ENCODE measurements at regions not wholly inside any gene's neighbourhood (a gene's known extent, or its start where the extent isn't known, plus 50 kb on each side); places are given as distances from the start of the nearest gene placed in this dataset.

GRCh38 chr4:41390661-41391060 is 133.9 kb downstream of the UCHL1 start:
- no peaks in the 10 kb centered on the region for H4K20me1 ChIP-seq (ENCODE audit: insufficient read depth, low read length)
- 0 out of 2 replicates have a peak, but pooled peaks cover 2% of the 10 kb centered on the region for H3K27me3 ChIP-seq (ENCODE audit: low read depth, low read length)
- H3K4me3 ChIP-seq (ENCODE audit: low read length): no peak overlapping the region
- H3K9me3 ChIP-seq (ENCODE audit: insufficient read depth, low read length): no peaks in the 10 kb centered on the region
- H3K36me3 ChIP-seq (replicated peaks; ENCODE audit: low read depth, low read length): no peaks in the 10 kb centered on the region
- H3K27ac ChIP-seq (ENCODE audit: low read length): no peak overlapping the region
- no peak overlapping the region for H3K9ac ChIP-seq (ENCODE audit: low read length)
- no peak overlapping the region for H3K4me2 ChIP-seq (ENCODE audit: low read length)
- TF ChIP-seq EZH2phosphoT487 (IDR thresholded peaks at IDR 0.05; ENCODE audit: low read depth): no peak
- TF ChIP-seq, protein P1, sequence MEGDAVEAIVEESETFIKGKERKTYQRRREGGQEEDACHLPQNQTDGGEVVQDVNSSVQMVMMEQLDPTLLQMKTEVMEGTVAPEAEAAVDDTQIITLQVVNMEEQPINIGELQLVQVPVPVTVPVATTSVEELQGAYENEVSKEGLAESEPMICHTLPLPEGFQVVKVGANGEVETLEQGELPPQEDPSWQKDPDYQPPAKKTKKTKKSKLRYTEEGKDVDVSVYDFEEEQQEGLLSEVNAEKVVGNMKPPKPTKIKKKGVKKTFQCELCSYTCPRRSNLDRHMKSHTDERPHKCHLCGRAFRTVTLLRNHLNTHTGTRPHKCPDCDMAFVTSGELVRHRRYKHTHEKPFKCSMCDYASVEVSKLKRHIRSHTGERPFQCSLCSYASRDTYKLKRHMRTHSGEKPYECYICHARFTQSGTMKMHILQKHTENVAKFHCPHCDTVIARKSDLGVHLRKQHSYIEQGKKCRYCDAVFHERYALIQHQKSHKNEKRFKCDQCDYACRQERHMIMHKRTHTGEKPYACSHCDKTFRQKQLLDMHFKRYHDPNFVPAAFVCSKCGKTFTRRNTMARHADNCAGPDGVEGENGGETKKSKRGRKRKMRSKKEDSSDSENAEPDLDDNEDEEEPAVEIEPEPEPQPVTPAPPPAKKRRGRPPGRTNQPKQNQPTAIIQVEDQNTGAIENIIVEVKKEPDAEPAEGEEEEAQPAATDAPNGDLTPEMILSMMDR (IDR thresholded peaks at IDR 0.05; ENCODE audit: low read depth, low read length): no peak
- no peaks in the 10 kb centered on the region for H3K79me2 ChIP-seq (ENCODE audit: low read length)
- H3K4me1 ChIP-seq (ENCODE audit: low read length): no peaks in the 10 kb centered on the region
- H2AFZ ChIP-seq (ENCODE audit: low read depth, low read length): no peak overlapping the region

- no peaks in the 10 kb centered on the region for H3K79me2 ChIP-seq (ENCODE audit: low read length)
Observed at GRCh38 chr4:41391271-41391670, 134.5 kb downstream of the UCHL1 start.

GRCh38 chr4:41394481-41394894 is 137.8 kb downstream of the UCHL1 start:
- H4K20me1 ChIP-seq (ENCODE audit: insufficient read depth, low read length): no peaks in the 10 kb centered on the region
- H3K4me3 ChIP-seq (ENCODE audit: low read length): no peak overlapping the region
- no peak overlapping the region for H3K27ac ChIP-seq (ENCODE audit: low read length)
- no peaks in the 10 kb centered on the region for H3K79me2 ChIP-seq (ENCODE audit: low read length)
- TF ChIP-seq, protein P1 (IDR thresholded peaks at IDR 0.05; ENCODE audit: low read depth, low read length): no peak
- TF ChIP-seq EZH2phosphoT487 (IDR thresholded peaks at IDR 0.05; ENCODE audit: low read depth): no peak
- no peaks in the 10 kb centered on the region for H3K4me1 ChIP-seq (ENCODE audit: low read length)
- 0 out of 2 replicates have a peak, but pooled peaks cover 3% of the 10 kb centered on the region for H3K27me3 ChIP-seq (ENCODE audit: low read depth, low read length)
- no peak overlapping the region for H3K4me2 ChIP-seq (ENCODE audit: low read length)
- H3K9ac ChIP-seq (ENCODE audit: low read length): no peak overlapping the region
- no peaks in the 10 kb centered on the region for H3K36me3 ChIP-seq (replicated peaks; ENCODE audit: low read depth, low read length)
- no peaks in the 10 kb centered on the region for H3K9me3 ChIP-seq (ENCODE audit: insufficient read depth, low read length)
- H2AFZ ChIP-seq (ENCODE audit: low read depth, low read length): no peak overlapping the region

More at GRCh38 chr4:41391271-41391670, 134.5 kb downstream of the UCHL1 start:
- H3K9ac ChIP-seq (ENCODE audit: low read length): no peak overlapping the region
- TF ChIP-seq, protein P1 (IDR thresholded peaks at IDR 0.05; ENCODE audit: low read depth, low read length): no peak
- no peak for TF ChIP-seq EZH2phosphoT487 (IDR thresholded peaks at IDR 0.05; ENCODE audit: low read depth)
- no peak overlapping the region for H3K4me3 ChIP-seq (ENCODE audit: low read length)
- no peaks in the 10 kb centered on the region for H3K36me3 ChIP-seq (replicated peaks; ENCODE audit: low read depth, low read length)
- no peak overlapping the region for H3K4me2 ChIP-seq (ENCODE audit: low read length)
- H2AFZ ChIP-seq (ENCODE audit: low read depth, low read length): no peak overlapping the region
- no peaks in the 10 kb centered on the region for H4K20me1 ChIP-seq (ENCODE audit: insufficient read depth, low read length)
- 0 out of 2 replicates have a peak, but pooled peaks cover 2% of the 10 kb centered on the region for H3K27me3 ChIP-seq (ENCODE audit: low read depth, low read length)
- no peaks in the 10 kb centered on the region for H3K9me3 ChIP-seq (ENCODE audit: insufficient read depth, low read length)
- H3K4me1 ChIP-seq (ENCODE audit: low read length): no peaks in the 10 kb centered on the region
- no peak overlapping the region for H3K27ac ChIP-seq (ENCODE audit: low read length)

- Histone ChIP-seq H3K27me3 (ENCODE audit: low read depth, low read length) (0 out of 2 replicates have a peak, but pooled peaks cover 3% of the 10 kb centered on the region), H3K4me1 (ENCODE audit: low read length) (no peaks in the 10 kb centered on the region), H3K4me2 (ENCODE audit: low read length) (no peak overlapping the region), H2AFZ (ENCODE audit: low read depth, low read length) (no peak overlapping the region), H3K4me3 (ENCODE audit: low read length) (no peak overlapping the region), H4K20me1 (ENCODE audit: insufficient read depth, low read length) (no peaks in the 10 kb centered on the region), H3K79me2 (ENCODE audit: low read length) (no peaks in the 10 kb centered on the region), H3K9ac (ENCODE audit: low read length) (no peak overlapping the region), H3K9me3 (ENCODE audit: insufficient read depth, low read length) (no peaks in the 10 kb centered on the region), H3K27ac (ENCODE audit: low read length) (no peak overlapping the region), H3K36me3 (replicated peaks; ENCODE audit: low read depth, low read length) (no peaks in the 10 kb centered on the region)
- TF ChIP-seq, protein P1 (IDR thresholded peaks at IDR 0.05; ENCODE audit: low read depth, low read length): no peak
- TF ChIP-seq EZH2phosphoT487 (IDR thresholded peaks at IDR 0.05; ENCODE audit: low read depth): no peak
Observed at GRCh38 chr4:41396214-41396613, 139.5 kb downstream of the UCHL1 start.

Measured in OCI-LY3 (cell line).